ENCODE measurements at regions not wholly inside any gene's neighbourhood (a gene's known extent, or its start where the extent isn't known, plus 50 kb on each side); places are given as distances from the start of the nearest gene placed in this dataset.
A peak's percentile ranks its signal among the peaks of the same experiment; 100 is the strongest.

DNA sequence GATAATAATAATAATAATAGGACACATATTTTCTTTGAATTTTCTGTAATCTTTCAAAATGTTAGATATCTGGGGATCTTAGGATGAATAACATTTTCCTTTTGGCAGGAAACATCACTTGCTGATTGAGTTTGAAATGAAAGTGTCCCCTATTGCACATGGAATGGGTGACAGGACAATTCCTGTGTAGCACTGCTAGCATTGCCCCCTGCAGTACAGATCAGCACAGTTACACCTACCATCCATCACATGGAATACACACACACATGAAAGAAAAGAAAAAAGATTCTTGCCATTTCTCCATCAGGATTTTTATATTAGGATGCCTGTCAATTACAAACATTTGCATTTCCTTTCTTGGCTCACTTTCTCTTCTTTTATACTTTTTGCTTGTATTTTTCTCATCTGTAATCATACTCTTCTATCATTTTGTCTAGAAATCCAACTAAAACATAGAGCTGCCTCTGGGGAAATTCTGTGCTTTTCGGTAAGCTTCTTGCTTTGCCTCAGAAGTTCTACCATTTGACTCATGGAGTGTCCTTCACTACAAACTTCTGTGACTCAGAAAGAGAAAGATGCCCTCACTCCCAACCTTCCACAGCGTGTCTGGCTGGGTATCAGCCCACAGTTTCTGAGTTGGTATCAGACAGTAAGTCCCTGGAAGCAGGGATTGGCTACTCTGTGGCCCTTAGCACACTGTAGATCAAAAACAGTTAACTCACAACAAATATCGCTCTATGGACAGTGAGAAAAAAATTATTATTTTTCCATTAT is 641.2 kb downstream of the PTPRC start:
- DNase-seq (ENCODE audit: extremely low read depth, insufficient read length) = peak; percentile 43
- no peak overlapping the region for H3K4me3 ChIP-seq (replicated peaks; ENCODE audit: low read depth, low read length)
- no peaks in the 10 kb centered on the region for H3K36me3 ChIP-seq (ENCODE audit: control insufficient read depth, insufficient read depth, low read length)
- no peaks in the 10 kb centered on the region for H3K27me3 ChIP-seq (replicated peaks; ENCODE audit: control insufficient read depth, insufficient read depth, low read length)
- TF ChIP-seq, protein P1, sequence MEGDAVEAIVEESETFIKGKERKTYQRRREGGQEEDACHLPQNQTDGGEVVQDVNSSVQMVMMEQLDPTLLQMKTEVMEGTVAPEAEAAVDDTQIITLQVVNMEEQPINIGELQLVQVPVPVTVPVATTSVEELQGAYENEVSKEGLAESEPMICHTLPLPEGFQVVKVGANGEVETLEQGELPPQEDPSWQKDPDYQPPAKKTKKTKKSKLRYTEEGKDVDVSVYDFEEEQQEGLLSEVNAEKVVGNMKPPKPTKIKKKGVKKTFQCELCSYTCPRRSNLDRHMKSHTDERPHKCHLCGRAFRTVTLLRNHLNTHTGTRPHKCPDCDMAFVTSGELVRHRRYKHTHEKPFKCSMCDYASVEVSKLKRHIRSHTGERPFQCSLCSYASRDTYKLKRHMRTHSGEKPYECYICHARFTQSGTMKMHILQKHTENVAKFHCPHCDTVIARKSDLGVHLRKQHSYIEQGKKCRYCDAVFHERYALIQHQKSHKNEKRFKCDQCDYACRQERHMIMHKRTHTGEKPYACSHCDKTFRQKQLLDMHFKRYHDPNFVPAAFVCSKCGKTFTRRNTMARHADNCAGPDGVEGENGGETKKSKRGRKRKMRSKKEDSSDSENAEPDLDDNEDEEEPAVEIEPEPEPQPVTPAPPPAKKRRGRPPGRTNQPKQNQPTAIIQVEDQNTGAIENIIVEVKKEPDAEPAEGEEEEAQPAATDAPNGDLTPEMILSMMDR (IDR thresholded peaks at IDR 0.05; ENCODE audit: insufficient read depth, low read length, poor library complexity, severe bottlenecking) = no peak

DNA sequence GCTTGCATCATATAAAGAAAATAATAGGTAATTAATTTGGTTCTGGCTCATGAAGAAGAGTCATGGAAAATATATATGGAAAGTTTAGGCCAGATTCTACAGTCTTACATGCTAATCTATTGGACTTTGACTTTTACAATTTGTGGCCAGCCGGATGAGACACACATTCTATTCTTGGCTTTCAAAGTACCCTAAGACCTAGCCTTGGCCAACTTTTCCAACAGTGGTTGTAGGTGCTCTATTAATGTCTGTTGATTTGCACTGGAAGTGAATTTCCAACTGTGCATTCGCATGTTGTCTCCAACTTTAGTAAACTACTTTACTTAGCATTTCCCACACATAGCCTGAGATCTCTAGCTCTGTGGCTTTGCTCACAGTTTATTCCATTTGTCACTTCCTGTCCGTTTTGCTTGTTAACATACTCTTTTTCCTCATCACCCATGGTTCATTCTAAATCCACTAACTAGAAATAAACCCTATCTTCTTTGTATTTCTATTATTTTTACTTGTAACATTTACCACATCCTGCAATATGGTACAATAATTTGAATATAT is 644.0 kb downstream of the PTPRC start:
- no peaks in the 10 kb centered on the region for H3K27me3 ChIP-seq (replicated peaks; ENCODE audit: control insufficient read depth, insufficient read depth, low read length)
- TF ChIP-seq, protein P1 (IDR thresholded peaks at IDR 0.05; ENCODE audit: insufficient read depth, low read length, poor library complexity, severe bottlenecking) = no peak
- no peak overlapping the region for H3K4me3 ChIP-seq (replicated peaks; ENCODE audit: low read depth, low read length)
- H3K36me3 ChIP-seq (ENCODE audit: control insufficient read depth, insufficient read depth, low read length) = no peaks in the 10 kb centered on the region
- no peak for DNase-seq (ENCODE audit: extremely low read depth, insufficient read length)

DNA sequence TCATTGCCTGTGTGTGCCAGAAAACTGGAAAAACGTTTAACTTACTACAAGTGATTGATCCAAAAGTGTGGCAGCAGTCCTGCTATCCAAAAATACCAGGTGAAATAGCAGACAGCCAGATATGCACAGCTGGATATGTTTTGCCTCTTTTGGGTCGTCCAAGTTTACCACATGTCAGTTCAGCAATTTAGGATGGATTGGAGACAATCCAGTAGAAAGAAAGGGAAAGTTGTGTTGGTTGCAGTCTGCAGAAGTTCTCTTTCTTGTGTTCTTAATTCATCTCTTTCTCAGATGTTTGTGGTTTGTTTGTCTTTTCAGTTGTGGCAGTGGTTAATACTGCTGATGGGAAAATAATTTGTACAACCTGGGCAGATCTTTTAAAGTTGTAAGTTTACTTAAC is 645.0 kb downstream of the PTPRC start:
- Histone ChIP-seq H3K27me3 (replicated peaks; ENCODE audit: control insufficient read depth, insufficient read depth, low read length) (no peaks in the 10 kb centered on the region), H3K36me3 (ENCODE audit: control insufficient read depth, insufficient read depth, low read length) (no peaks in the 10 kb centered on the region), H3K4me3 (replicated peaks; ENCODE audit: low read depth, low read length) (no peak overlapping the region)
- no peak for DNase-seq (ENCODE audit: extremely low read depth, insufficient read length)
- TF ChIP-seq, protein P1 (IDR thresholded peaks at IDR 0.05; ENCODE audit: insufficient read depth, low read length, poor library complexity, severe bottlenecking) = no peak

DNA sequence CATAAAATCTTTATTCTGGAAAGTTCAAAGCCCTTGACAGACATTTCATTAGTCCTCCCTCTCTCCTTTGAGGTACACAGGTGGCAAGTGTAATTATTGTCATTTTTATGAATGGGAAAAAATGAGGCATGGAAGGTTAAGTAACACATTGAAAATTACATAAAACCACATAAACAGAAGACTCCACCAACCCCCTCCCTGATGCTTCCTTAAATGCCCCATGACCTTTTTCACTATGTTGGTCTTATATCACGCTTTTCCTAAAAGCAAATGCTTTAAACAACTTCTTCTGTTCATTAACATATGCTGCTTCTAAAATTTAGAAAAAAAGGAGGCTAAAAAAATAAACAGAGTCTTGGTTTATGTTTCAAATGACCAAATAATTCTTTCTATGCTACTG is 648.4 kb downstream of the PTPRC start:
- H3K27me3 ChIP-seq (replicated peaks; ENCODE audit: control insufficient read depth, insufficient read depth, low read length) = no peaks in the 10 kb centered on the region
- DNase-seq (ENCODE audit: extremely low read depth, insufficient read length) = no peak
- no peaks in the 10 kb centered on the region for H3K36me3 ChIP-seq (ENCODE audit: control insufficient read depth, insufficient read depth, low read length)
- TF ChIP-seq, protein P1 (IDR thresholded peaks at IDR 0.05; ENCODE audit: insufficient read depth, low read length, poor library complexity, severe bottlenecking) = no peak
- no peak overlapping the region for H3K4me3 ChIP-seq (replicated peaks; ENCODE audit: low read depth, low read length)

DNA sequence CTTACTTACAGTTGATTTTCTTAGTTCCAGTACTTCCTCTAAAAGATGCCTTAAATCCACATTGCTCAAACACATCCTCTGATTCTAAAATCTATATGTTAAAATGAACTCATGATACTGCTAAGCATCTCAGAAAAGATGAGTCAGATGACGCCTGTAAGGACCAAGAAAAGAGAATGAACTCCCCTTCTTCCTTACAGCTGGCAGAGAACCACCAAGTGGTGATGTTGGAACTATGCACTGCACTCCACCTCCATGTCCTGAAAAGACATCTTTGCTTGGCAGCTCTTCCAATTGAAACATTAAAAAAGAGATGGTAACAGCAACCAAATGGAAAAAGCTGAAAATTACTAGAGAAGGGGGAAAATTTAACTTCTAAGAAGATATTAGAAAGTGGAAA is 648.8 kb downstream of the PTPRC start:
- no peak for DNase-seq (ENCODE audit: extremely low read depth, insufficient read length)
- Histone ChIP-seq H3K36me3 (ENCODE audit: control insufficient read depth, insufficient read depth, low read length) (no peaks in the 10 kb centered on the region), H3K4me3 (replicated peaks; ENCODE audit: low read depth, low read length) (no peak overlapping the region), H3K27me3 (replicated peaks; ENCODE audit: control insufficient read depth, insufficient read depth, low read length) (no peaks in the 10 kb centered on the region)
- TF ChIP-seq, protein P1 (IDR thresholded peaks at IDR 0.05; ENCODE audit: insufficient read depth, low read length, poor library complexity, severe bottlenecking) = no peak

All from GM06990 (cell line).